Ishikawa (cell line): ENCODE measurements at regions not wholly inside any gene's neighbourhood (a gene's known extent, or its start where the extent isn't known, plus 50 kb on each side); places are given as distances from the start of the nearest gene placed in this dataset.

Source experiments
- CREB1 ChIP-seq: IDR thresholded peaks from 2 replicates; pipeline ENCODE4 v1.6.1; 2012; ENCODE audit warnings: low read depth
- EP300 ChIP-seq: IDR thresholded peaks from 2 replicates; pipeline ENCODE4 v1.6.1; 2012; ENCODE audit warnings: borderline replicate concordance
- FOXM1 ChIP-seq: IDR thresholded peaks from 2 replicates; pipeline ENCODE4 v1.6.1; 2012; ENCODE audit warnings: low read depth, borderline replicate concordance
- RAD21 ChIP-seq: IDR thresholded peaks from 2 replicates; pipeline ENCODE4 v1.6.1; 2012; ENCODE audit warnings: low read depth
- TAF1 ChIP-seq: IDR thresholded peaks from 2 replicates; pipeline ENCODE4 v1.6.1; 2012; ENCODE audit warnings: low read depth, mild to moderate bottlenecking
- TEAD4 ChIP-seq: IDR thresholded peaks from 2 replicates; pipeline ENCODE4 v1.6.1; 2012
- TF ChIP-seq, protein P1 (sequence below): IDR thresholded peaks from 2 replicates; pipeline ENCODE4 v1.6.1; 2012; ENCODE audit warnings: low read depth, mild to moderate bottlenecking

DNA sequence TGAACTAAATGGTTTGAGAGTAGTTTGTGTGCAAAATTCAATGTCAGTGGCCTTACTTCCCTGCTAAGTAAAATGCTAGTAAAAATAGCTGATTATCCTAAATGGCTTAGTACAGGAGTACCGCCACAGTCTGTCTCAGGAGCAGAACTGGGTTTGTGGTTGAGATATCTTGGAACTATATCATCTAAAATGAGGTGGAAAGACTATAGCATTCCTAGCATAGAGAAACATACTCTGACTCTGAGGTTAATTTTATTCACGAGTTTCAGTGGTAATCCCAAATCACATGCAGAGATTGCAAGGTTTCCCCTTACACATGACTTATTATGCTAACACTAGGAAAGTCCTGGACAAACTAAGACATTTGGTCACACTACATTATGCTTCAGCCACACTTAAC lies 70.4 kb downstream of the OR13H1 start:
- no peak for TF ChIP-seq TAF1
- TF ChIP-seq TEAD4 = no peak
- no peak for TF ChIP-seq FOXM1
- no peak for TF ChIP-seq EP300
- no peak for TF ChIP-seq RAD21
- TF ChIP-seq, protein P1, sequence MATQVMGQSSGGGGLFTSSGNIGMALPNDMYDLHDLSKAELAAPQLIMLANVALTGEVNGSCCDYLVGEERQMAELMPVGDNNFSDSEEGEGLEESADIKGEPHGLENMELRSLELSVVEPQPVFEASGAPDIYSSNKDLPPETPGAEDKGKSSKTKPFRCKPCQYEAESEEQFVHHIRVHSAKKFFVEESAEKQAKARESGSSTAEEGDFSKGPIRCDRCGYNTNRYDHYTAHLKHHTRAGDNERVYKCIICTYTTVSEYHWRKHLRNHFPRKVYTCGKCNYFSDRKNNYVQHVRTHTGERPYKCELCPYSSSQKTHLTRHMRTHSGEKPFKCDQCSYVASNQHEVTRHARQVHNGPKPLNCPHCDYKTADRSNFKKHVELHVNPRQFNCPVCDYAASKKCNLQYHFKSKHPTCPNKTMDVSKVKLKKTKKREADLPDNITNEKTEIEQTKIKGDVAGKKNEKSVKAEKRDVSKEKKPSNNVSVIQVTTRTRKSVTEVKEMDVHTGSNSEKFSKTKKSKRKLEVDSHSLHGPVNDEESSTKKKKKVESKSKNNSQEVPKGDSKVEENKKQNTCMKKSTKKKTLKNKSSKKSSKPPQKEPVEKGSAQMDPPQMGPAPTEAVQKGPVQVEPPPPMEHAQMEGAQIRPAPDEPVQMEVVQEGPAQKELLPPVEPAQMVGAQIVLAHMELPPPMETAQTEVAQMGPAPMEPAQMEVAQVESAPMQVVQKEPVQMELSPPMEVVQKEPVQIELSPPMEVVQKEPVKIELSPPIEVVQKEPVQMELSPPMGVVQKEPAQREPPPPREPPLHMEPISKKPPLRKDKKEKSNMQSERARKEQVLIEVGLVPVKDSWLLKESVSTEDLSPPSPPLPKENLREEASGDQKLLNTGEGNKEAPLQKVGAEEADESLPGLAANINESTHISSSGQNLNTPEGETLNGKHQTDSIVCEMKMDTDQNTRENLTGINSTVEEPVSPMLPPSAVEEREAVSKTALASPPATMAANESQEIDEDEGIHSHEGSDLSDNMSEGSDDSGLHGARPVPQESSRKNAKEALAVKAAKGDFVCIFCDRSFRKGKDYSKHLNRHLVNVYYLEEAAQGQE = no peak
- TF ChIP-seq CREB1 = no peak
